T-cell (primary cell): ENCODE measurements at regions not wholly inside any gene's neighbourhood (a gene's known extent, or its start where the extent isn't known, plus 50 kb on each side); places are given as distances from the start of the nearest gene placed in this dataset.

Source experiments
- ATAC-seq, 4 experiments: fragments of 200-7000 bp in 3 of 4; fragments of 150-1000 bp in 1 of 4; cut with Tn5 transposase; replicated peaks in 1 of 4; 1 replicate in 3 of 4; 2 replicates in 1 of 4; pipeline ENCODE4 v1.10.0; 2021; ENCODE audit warnings: moderate library complexity in 3 of 4, mild to moderate bottlenecking in 2 of 4, moderate number of reproducible peaks in 1 of 4
- CTCF ChIA-PET, 2 donors: fragments of 300-600 bp; sonication (Branson Sonifier 250); formaldehyde crosslinking; loops; one replicate each; lab custom pipeline; 2022; ENCODE audit warnings: antibody characterized with exemption in 2 of 2; lab: Charles Lee
- POLR2A ChIA-PET, 2 donors: fragments of 300-600 bp; sonication (Branson Sonifier 250); formaldehyde crosslinking; loops; one replicate each; lab custom pipeline; 2022; ENCODE audit warnings: antibody characterized with exemption in 2 of 2; lab: Charles Lee
- DNase-seq, 35 experiments: peaks; one replicate each; pipeline versions ENCODE4 v3.0.0 to v3.0.0-alpha.2; 2013 to 2023
- H3K27ac ChIP-seq: one replicate; pipeline ENCODE4 v1.5.1; 2013; ENCODE audit warnings: low read length
- H3K27me3 ChIP-seq, 2 experiments: replicated peaks in 1 of 2; 1 replicate in 1 of 2; 2 replicates in 1 of 2; pipeline versions ENCODE4 v1.6.1 to v1.7.0; 2013; ENCODE audit warnings: low read length in 1 of 2, mixed read lengths in 1 of 2; ENCODE audit not compliant: control insufficient read depth in 2 of 2, insufficient read depth in 2 of 2; ENCODE audit errors: extremely low read depth in 1 of 2
- H3K36me3 ChIP-seq, 2 donors: 1 replicate in 1 of 2; 2 replicates in 1 of 2; pipeline versions ENCODE4 v1.6.1 to v1.7.0; 2013; ENCODE audit warnings: low read length in 1 of 2; ENCODE audit not compliant: control insufficient read depth in 2 of 2, insufficient read depth in 1 of 2; ENCODE audit errors: extremely low read depth in 1 of 2
- H3K4me1 ChIP-seq, 2 experiments: 1 replicate in 1 of 2; 2 replicates in 1 of 2; pipeline versions ENCODE4 v1.6.1 to v1.7.0; 2013; ENCODE audit warnings: low read length in 2 of 2, mixed read lengths in 1 of 2; ENCODE audit not compliant: insufficient read depth in 2 of 2, control insufficient read depth in 1 of 2; ENCODE audit errors: extremely low read depth in 1 of 2
- H3K4me3 ChIP-seq, 2 donors: 1 replicate in 1 of 2; 2 replicates in 1 of 2; pipeline versions ENCODE4 v1.5.1 to v1.7.0; 2013; ENCODE audit warnings: mild to moderate bottlenecking in 2 of 2, low read length in 1 of 2, moderate library complexity in 1 of 2; ENCODE audit not compliant: control insufficient read depth in 1 of 2; ENCODE audit errors: extremely low read depth in 1 of 2
- H3K9me3 ChIP-seq: 2 replicates; pipeline ENCODE4 v1.7.0; 2013
- H3K27ac Mint-ChIP-seq, 2 donors: one replicate each; pipeline ENCODE4 v1.8.0; 2020 to 2021; ENCODE audit warnings: mild to moderate bottlenecking in 2 of 2, mixed read lengths in 2 of 2
- H3K27me3 Mint-ChIP-seq, 2 donors: one replicate each; pipeline ENCODE4 v1.8.0; 2021 to 2022; ENCODE audit warnings: mixed read lengths in 2 of 2
- H3K36me3 Mint-ChIP-seq: one replicate; pipeline ENCODE4 v1.8.0; 2021; ENCODE audit warnings: mixed read lengths
- H3K4me1 Mint-ChIP-seq, 3 donors: one replicate each; pipeline ENCODE4 v1.8.0; 2020 to 2022; ENCODE audit warnings: mixed read lengths in 3 of 3, mild to moderate bottlenecking in 1 of 3
- H3K4me3 Mint-ChIP-seq, 3 donors: one replicate each; pipeline ENCODE4 v1.8.0; 2020 to 2022; ENCODE audit warnings: mild to moderate bottlenecking in 3 of 3, mixed read lengths in 3 of 3, moderate library complexity in 3 of 3
- H3K9me3 Mint-ChIP-seq, 3 donors: one replicate each; pipeline ENCODE4 v1.8.0; 2020 to 2022; ENCODE audit warnings: mixed read lengths in 3 of 3
- WGBS: methylation state at CpG from one replicate; pipeline ENCODE4 v1.1.5; 2013; ENCODE audit warnings: missing lambda C conversion rate; ENCODE audit not compliant: insufficient coverage; 5-methylcytosine and 5-hydroxymethylcytosine counted together

GRCh38 chr2:144935736-144936135 lies 415.8 kb upstream of the ZEB2 start:
- 60% methylated on average over 1 of the region's 2 CpGs for WGBS
- no peak for DNase-seq
- no peaks in the 10 kb centered on the region for H3K4me1 Mint-ChIP-seq
- no peak overlapping the region for H3K4me3 ChIP-seq
- no peaks in the 10 kb centered on the region for H3K4me1 ChIP-seq
- ChIA-PET POLR2A (no interaction called here), CTCF (no interaction called here)
- peaks cover 0 to 2% (median 0%) of the 10 kb centered on the region in 3 donors for H3K9me3 Mint-ChIP-seq
- no peak overlapping the region for H3K4me3 Mint-ChIP-seq
- no peaks in the 10 kb centered on the region for H3K9me3 ChIP-seq
- no peaks in the 10 kb centered on the region for H3K36me3 ChIP-seq
- no peaks in the 10 kb centered on the region for H3K27me3 ChIP-seq
- H3K27ac ChIP-seq: no peak overlapping the region
- no peaks in the 10 kb centered on the region for H3K27me3 Mint-ChIP-seq
- no peaks in the 10 kb centered on the region for H3K36me3 Mint-ChIP-seq
- no peak for ATAC-seq
- no peak overlapping the region for H3K27ac Mint-ChIP-seq

GRCh38 chr2:144935191-144935590 lies 415.3 kb upstream of the ZEB2 start:
- H3K27me3 ChIP-seq: no peaks in the 10 kb centered on the region
- H3K36me3 Mint-ChIP-seq: no peaks in the 10 kb centered on the region
- no peak overlapping the region for H3K27ac Mint-ChIP-seq
- no peak overlapping the region for H3K4me3 ChIP-seq
- H3K27ac ChIP-seq: no peak overlapping the region
- H3K9me3 Mint-ChIP-seq: peaks cover 0 to 2% (median 0%) of the 10 kb centered on the region in 3 donors
- no peak overlapping the region for H3K4me3 Mint-ChIP-seq
- POLR2A ChIA-PET: no interaction called here
- CTCF ChIA-PET: no interaction called here
- no peaks in the 10 kb centered on the region for H3K9me3 ChIP-seq
- H3K27me3 Mint-ChIP-seq: no peaks in the 10 kb centered on the region
- WGBS: 88% methylated on average over 3 of the region's 5 CpGs
- DNase-seq (no peak), ATAC-seq (no peak)
- H3K4me1 ChIP-seq: no peaks in the 10 kb centered on the region
- no peaks in the 10 kb centered on the region for H3K36me3 ChIP-seq
- no peaks in the 10 kb centered on the region for H3K4me1 Mint-ChIP-seq

DNA sequence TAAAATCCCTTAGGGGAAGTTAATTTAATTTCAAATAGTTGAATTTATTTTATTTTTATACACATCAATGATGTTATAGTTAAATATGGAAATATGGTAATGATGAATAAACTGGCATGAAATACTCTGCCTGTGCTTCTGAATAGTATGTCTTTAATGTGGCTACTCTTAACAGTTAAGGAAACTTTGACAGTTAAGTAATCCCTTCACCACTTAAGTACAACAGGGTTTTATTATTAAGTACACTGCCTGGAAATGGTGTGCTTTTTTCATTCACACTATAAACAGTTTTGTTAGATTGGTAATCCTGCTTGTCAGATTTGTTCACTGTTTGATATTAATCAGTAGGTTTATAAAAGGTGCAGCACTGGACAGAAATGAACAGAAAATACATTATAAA lies 412.0 kb upstream of the ZEB2 start:
- Mint-ChIP-seq H3K4me3 (no peak overlapping the region), H3K4me1 (no peaks in the 10 kb centered on the region), H3K9me3 (peaks cover 7 to 12% (median 11%) of the 10 kb centered on the region in 3 donors), H3K36me3 (no peaks in the 10 kb centered on the region), H3K27ac (no peak overlapping the region), H3K27me3 (no peaks in the 10 kb centered on the region)
- H3K27ac ChIP-seq: no peak overlapping the region
- ATAC-seq (no peak), DNase-seq (no peak)
- H3K36me3 ChIP-seq: no peaks in the 10 kb centered on the region
- H3K4me1 ChIP-seq: no peaks in the 10 kb centered on the region
- no peak overlapping the region for H3K4me3 ChIP-seq
- ChIA-PET CTCF (no interaction called here), POLR2A (interaction anchor here in 1 of 2 donors (0.7 kb wide), 1 partner anchor 12 kb away, joined by 8 read pairs; no protein-coding TSS in a partner anchor)
- H3K27me3 ChIP-seq: no peaks in the 10 kb centered on the region
- H3K9me3 ChIP-seq: no peaks in the 10 kb centered on the region

GRCh38 chr2:144931480-144931879 lies 411.6 kb upstream of the ZEB2 start:
- H3K9me3 ChIP-seq: no peaks in the 10 kb centered on the region
- Mint-ChIP-seq H3K27ac (no peak overlapping the region), H3K9me3 (peaks cover 7 to 12% (median 11%) of the 10 kb centered on the region in 3 donors), H3K27me3 (no peaks in the 10 kb centered on the region), H3K4me3 (no peak overlapping the region), H3K4me1 (no peaks in the 10 kb centered on the region), H3K36me3 (no peaks in the 10 kb centered on the region)
- no peak overlapping the region for H3K27ac ChIP-seq
- no peak for ATAC-seq
- WGBS: no CpG with 5 or more reads among the region's 1 CpG
- DNase-seq: no peak
- H3K27me3 ChIP-seq: no peaks in the 10 kb centered on the region
- no peaks in the 10 kb centered on the region for H3K4me1 ChIP-seq
- H3K36me3 ChIP-seq: no peaks in the 10 kb centered on the region
- ChIA-PET POLR2A (no interaction called here), CTCF (no interaction called here)
- no peak overlapping the region for H3K4me3 ChIP-seq

- no CpG with 5 or more reads among the region's 1 CpG for WGBS
- Mint-ChIP-seq H3K4me3 (no peak overlapping the region), H3K4me1 (peaks cover 0 to 2% (median 0%) of the 10 kb centered on the region in 3 donors), H3K9me3 (peaks cover 11 to 12% (median 11%) of the 10 kb centered on the region in 3 donors), H3K36me3 (no peaks in the 10 kb centered on the region), H3K27ac (no peak overlapping the region), H3K27me3 (no peaks in the 10 kb centered on the region)
- no peak for DNase-seq
- H3K27me3 ChIP-seq: no peaks in the 10 kb centered on the region
- ChIA-PET CTCF (no interaction called here), POLR2A (no interaction called here)
- H3K27ac ChIP-seq: no peak overlapping the region
- ATAC-seq: no peak
- no peaks in the 10 kb centered on the region for H3K4me1 ChIP-seq
- no peak overlapping the region for H3K4me3 ChIP-seq
- H3K9me3 ChIP-seq: no peaks in the 10 kb centered on the region
- H3K36me3 ChIP-seq: no peaks in the 10 kb centered on the region
Observed at GRCh38 chr2:144927429-144927828, 407.5 kb upstream of the ZEB2 start.

- DNase-seq (no peak), ATAC-seq (no peak)
- Histone ChIP-seq H3K4me1 (no peaks in the 10 kb centered on the region), H3K27ac (no peak overlapping the region), H3K9me3 (no peaks in the 10 kb centered on the region), H3K27me3 (no peaks in the 10 kb centered on the region), H3K36me3 (no peaks in the 10 kb centered on the region), H3K4me3 (no peak overlapping the region)
- 100% methylated on average over 2 of the region's 4 CpGs for WGBS
- Mint-ChIP-seq H3K36me3 (no peaks in the 10 kb centered on the region), H3K9me3 (peaks cover 10 to 11% (median 11%) of the 10 kb centered on the region in 3 donors), H3K27ac (no peak overlapping the region), H3K4me3 (no peak overlapping the region), H3K27me3 (no peaks in the 10 kb centered on the region), H3K4me1 (peaks cover 0 to 2% (median 0%) of the 10 kb centered on the region in 3 donors)
- CTCF ChIA-PET: no interaction called here
- POLR2A ChIA-PET: interaction anchor here in 1 of 2 donors (0.5 kb wide), 1 partner anchor 1588 kb away, joined by 3 read pairs; no protein-coding TSS in a partner anchor
Observed at GRCh38 chr2:144925886-144926285, 406.0 kb upstream of the ZEB2 start.

GRCh38 chr2:144924827-144925226 lies 404.9 kb upstream of the ZEB2 start:
- Histone ChIP-seq H3K27ac (no peak overlapping the region), H3K36me3 (no peaks in the 10 kb centered on the region), H3K9me3 (no peaks in the 10 kb centered on the region), H3K4me3 (no peak overlapping the region), H3K4me1 (no peaks in the 10 kb centered on the region), H3K27me3 (no peaks in the 10 kb centered on the region)
- H3K36me3 Mint-ChIP-seq: no peaks in the 10 kb centered on the region
- H3K4me1 Mint-ChIP-seq: peaks cover 0 to 2% (median 0%) of the 10 kb centered on the region in 3 donors
- DNase-seq (no peak), ATAC-seq (no peak)
- POLR2A ChIA-PET: no interaction called here
- H3K27me3 Mint-ChIP-seq: no peaks in the 10 kb centered on the region
- peaks cover 10 to 11% (median 11%) of the 10 kb centered on the region in 3 donors for H3K9me3 Mint-ChIP-seq
- CTCF ChIA-PET: interaction anchor here in 1 of 2 donors (0.6 kb wide), 1 partner anchor 1894 kb away, joined by 3 read pairs; no protein-coding TSS in a partner anchor
- H3K27ac Mint-ChIP-seq: no peak overlapping the region
- H3K4me3 Mint-ChIP-seq: no peak overlapping the region
